PC-3 (cell line): ENCODE measurements at regions not wholly inside any gene's neighbourhood (a gene's known extent, or its start where the extent isn't known, plus 50 kb on each side); places are given as distances from the start of the nearest gene placed in this dataset.

Experiments
- CTCF ChIP-seq: fragments of 300-600 bp; sonication (generic); conservative IDR thresholded peaks from 2 replicates; pipeline ENCODE4 v1.5.1; 2017; ENCODE audit warnings: antibody characterized with exemption, low read depth, mild to moderate bottlenecking, low read length
- EZH2 ChIP-seq: fragments of 300-600 bp; sonication (generic); IDR thresholded peaks from one replicate; pipeline ENCODE4 v1.6.1; 2017; ENCODE audit warnings: antibody characterized with exemption, mild to moderate bottlenecking, low read length; ENCODE audit not compliant: unreplicated experiment
- EZH2phosphoT487 ChIP-seq: fragments of 300-600 bp; sonication (generic); IDR thresholded peaks from 2 replicates; pipeline ENCODE4 v1.6.1; 2018; ENCODE audit warnings: mild to moderate bottlenecking, antibody characterized with exemption, low read length, borderline replicate concordance

- TF ChIP-seq CTCF (no peak), EZH2phosphoT487 (no peak), EZH2 (no peak)
Observed at GRCh38 chr2:67208887-67209500, 188.1 kb upstream of the ETAA1 start.
